Endothelial cell of umbilical vein (primary cell): ENCODE measurements at regions not wholly inside any gene's neighbourhood (a gene's known extent, or its start where the extent isn't known, plus 50 kb on each side); places are given as distances from the start of the nearest gene placed in this dataset.

Experiments used
- BruUV-seq: library from RNA; stranded (reverse); fragments of 400-500 nt; replicated peaks from 2 replicates; lab custom pipeline; 2021; lab: Mats Ljungman, UMichigan
- CTCF ChIA-PET: fragments of 300-600, 350-600 bp; sonication (Branson Sonifier 250); formaldehyde crosslinking; loops from one replicate; lab custom pipeline; 2021; ENCODE audit warnings: antibody characterized with exemption, inconsistent platforms; lab: Charles Lee
- POLR2A ChIA-PET: fragments of 300-600, 350-600 bp; sonication (Branson Sonifier 250); formaldehyde crosslinking; loops from one replicate; lab custom pipeline; 2021; ENCODE audit warnings: antibody characterized with exemption, inconsistent platforms; lab: Charles Lee
- DNase-seq: peaks from one replicate; pipeline ENCODE4 v3.0.0-alpha.2; 2011; ENCODE audit warnings: low read depth, low spot score
- FAIRE-seq: peaks from 2 replicates; lab custom pipeline; 2011; peaks lifted over from hg19 to GRCh38; lab: Jason Lieb, UNC
- H2AFZ ChIP-seq: 2 replicates; pipeline ENCODE4 v1.6.0; 2012; ENCODE audit warnings: low read depth, low read length, control low read depth, inconsistent platforms
- H3K27ac ChIP-seq: 2 replicates; pipeline ENCODE4 v1.5.1; 2011; ENCODE audit warnings: low read depth, mild to moderate bottlenecking, control low read depth, low read length, moderate library complexity; ENCODE audit not compliant: insufficient read depth
- H3K27me3 ChIP-seq, 2 experiments: 2 replicates each; pipeline versions ENCODE4 v1.6.0 to v1.6.1; 2011; ENCODE audit warnings: low read length in 2 of 2, mixed read lengths in 1 of 2; ENCODE audit not compliant: control insufficient read depth in 2 of 2, insufficient read depth in 2 of 2
- H3K36me3 ChIP-seq, 2 experiments: 2 replicates in 1 of 2; 3 replicates in 1 of 2; pipeline ENCODE4 v1.5.1; 2011; ENCODE audit warnings: low read length in 2 of 2, mild to moderate bottlenecking in 1 of 2, moderate library complexity in 1 of 2; ENCODE audit not compliant: control insufficient read depth in 2 of 2, insufficient read depth in 2 of 2; ENCODE audit errors: extremely low read depth in 1 of 2
- H3K4me1 ChIP-seq: 3 replicates; pipeline ENCODE4 v1.5.1; 2011; ENCODE audit warnings: mild to moderate bottlenecking, low read length; ENCODE audit not compliant: control insufficient read depth, insufficient read depth; ENCODE audit errors: extremely low read depth
- H3K4me2 ChIP-seq: 2 replicates; pipeline ENCODE4 v1.6.1; 2011; ENCODE audit warnings: low read length, control low read depth, mixed read lengths; ENCODE audit not compliant: insufficient read depth
- H3K4me3 ChIP-seq, 3 experiments: fragments of 200-600 bp in 1 of 3; sonication (generic), shearing (Covaris generic) in 1 of 3; replicated peaks in 1 of 3; 2 replicates each; pipeline ENCODE4 v1.5.1; 2011 to 2016; ENCODE audit warnings: control low read depth in 3 of 3, low read length in 3 of 3, mild to moderate bottlenecking in 2 of 3, inconsistent platforms in 1 of 3, low read depth in 1 of 3, moderate library complexity in 1 of 3; ENCODE audit not compliant: insufficient read depth in 1 of 3
- H3K79me2 ChIP-seq: 2 replicates; pipeline ENCODE4 v1.6.0; 2012; ENCODE audit warnings: low read length, inconsistent platforms; ENCODE audit not compliant: control insufficient read depth, insufficient read depth
- H3K9ac ChIP-seq: replicated peaks from 2 replicates; pipeline ENCODE3; 2011; ENCODE audit warnings: low read length, control low read depth; ENCODE audit not compliant: insufficient read depth; ENCODE audit errors: extremely low read depth
- H3K9me1 ChIP-seq: replicated peaks from 3 replicates; pipeline ENCODE4 v1.6.0; 2011; ENCODE audit warnings: mild to moderate bottlenecking, low read length; ENCODE audit not compliant: control insufficient read depth, insufficient read depth; ENCODE audit errors: extremely low read depth
- H3K9me3 ChIP-seq: replicated peaks from 2 replicates; pipeline ENCODE4 v1.5.1; 2012; ENCODE audit warnings: low read length, inconsistent platforms; ENCODE audit not compliant: control insufficient read depth, insufficient read depth
- H4K20me1 ChIP-seq: replicated peaks from 2 replicates; pipeline ENCODE3; 2011; ENCODE audit warnings: mild to moderate bottlenecking, low read length; ENCODE audit not compliant: control insufficient read depth, insufficient read depth; ENCODE audit errors: extremely low read depth
- CTCF ChIP-seq, 2 donors: IDR thresholded peaks; 1 replicate in 1 of 2; 2 replicates in 1 of 2; pipeline ENCODE4 v1.5.1; 2011; ENCODE audit warnings: low read length in 2 of 2, mild to moderate bottlenecking in 2 of 2, moderate library complexity in 2 of 2, control low read depth in 1 of 2, inconsistent platforms in 1 of 2, low read depth in 1 of 2; ENCODE audit not compliant: insufficient read depth in 1 of 2; ENCODE audit errors: extremely low read depth in 1 of 2
- EZH2 ChIP-seq: IDR thresholded peaks from 2 replicates; pipeline ENCODE4 v1.6.1; 2012; ENCODE audit warnings: borderline replicate concordance, low read depth, mild to moderate bottlenecking, moderate library complexity, low read length, inconsistent platforms; ENCODE audit not compliant: severe bottlenecking
- FOS ChIP-seq: IDR thresholded peaks from 2 replicates; pipeline ENCODE4 v1.6.1; 2011; ENCODE audit warnings: mild to moderate bottlenecking, low read length, moderate library complexity, borderline replicate concordance; ENCODE audit not compliant: insufficient read depth
- GATA2 ChIP-seq: IDR thresholded peaks from 2 replicates; pipeline ENCODE4 v1.7.0; 2011; ENCODE audit warnings: low read depth, mild to moderate bottlenecking, moderate library complexity, mixed read lengths, low read length; ENCODE audit not compliant: insufficient read length, insufficient read depth
- JUN ChIP-seq: IDR thresholded peaks from 2 replicates; pipeline ENCODE4 v1.6.1; 2011; ENCODE audit warnings: borderline replicate concordance, low read depth; ENCODE audit not compliant: insufficient read length, insufficient read depth
- MAX ChIP-seq: IDR thresholded peaks from 2 replicates; pipeline ENCODE4 v1.6.1; 2011; ENCODE audit not compliant: insufficient read depth, insufficient read length
- MYC ChIP-seq: IDR thresholded peaks from one replicate; pipeline ENCODE4 v1.6.1; 2011; ENCODE audit warnings: mild to moderate bottlenecking, low read depth, low read length
- POLR2A ChIP-seq: IDR thresholded peaks from 2 replicates; pipeline ENCODE4 v1.6.1; 2012; ENCODE audit warnings: low read depth, mild to moderate bottlenecking, control low read depth, low read length
- POLR2AphosphoS5 ChIP-seq: IDR thresholded peaks from 2 replicates; pipeline ENCODE4 v1.6.1; 2012; ENCODE audit warnings: low read depth, mild to moderate bottlenecking, control low read depth, low read length, moderate library complexity; ENCODE audit not compliant: insufficient read depth
- dilution Hi-C: fragments of 300-500 bp; cut with MboI; formaldehyde crosslinking; loops from one replicate; pipeline ENCODE4 v1.15.0; 2019; ENCODE audit warnings: low sequenced_read_pairs; ENCODE audit not compliant: extremely low pct_ligation_motif_present
- intact Hi-C: fragments of 100-400 bp; cut with micrococcal nuclease; formaldehyde crosslinking; loops from one replicate; pipeline ENCODE4 v1.10.0; 2022

- Histone ChIP-seq H3K4me2 (no peak overlapping the region), H3K9ac (no peak overlapping the region), H3K27ac (no peak overlapping the region), H3K9me3 (no peaks in the 10 kb centered on the region), H3K36me3 (no peaks in the 10 kb centered on the region), H2AFZ (no peak overlapping the region), H3K79me2 (no peaks in the 10 kb centered on the region), H4K20me1 (no peaks in the 10 kb centered on the region), H3K4me3 (no peak overlapping the region), H3K9me1 (no peaks in the 10 kb centered on the region), H3K4me1 (no peaks in the 10 kb centered on the region), H3K27me3 (no peaks in the 10 kb centered on the region)
- DNase-seq: no peak
- FAIRE-seq: no peak
- CTCF ChIA-PET: no interaction called here
- POLR2A ChIA-PET: no interaction called here
- no peak for TF ChIP-seq GATA2
- TF ChIP-seq CTCF (IDR thresholded peaks at IDR 0.05; ENCODE audit: extremely low read depth in 1 of 2, insufficient read depth in 1 of 2, low read depth in 1 of 2, low read length in 2 of 2): no peak
- TF ChIP-seq EZH2: no peak
- TF ChIP-seq POLR2A: no peak
- TF ChIP-seq MYC: no peak
- TF ChIP-seq JUN: no peak
- TF ChIP-seq FOS: no peak
- intact Hi-C loops: no loop called here
- no TSS peak for BruUV-seq
- dilution Hi-C loops: no loop called here
These were observed 585.4 kb downstream of the DSC3 start for GRCh38 chr18:30457156-30457555.

DNA sequence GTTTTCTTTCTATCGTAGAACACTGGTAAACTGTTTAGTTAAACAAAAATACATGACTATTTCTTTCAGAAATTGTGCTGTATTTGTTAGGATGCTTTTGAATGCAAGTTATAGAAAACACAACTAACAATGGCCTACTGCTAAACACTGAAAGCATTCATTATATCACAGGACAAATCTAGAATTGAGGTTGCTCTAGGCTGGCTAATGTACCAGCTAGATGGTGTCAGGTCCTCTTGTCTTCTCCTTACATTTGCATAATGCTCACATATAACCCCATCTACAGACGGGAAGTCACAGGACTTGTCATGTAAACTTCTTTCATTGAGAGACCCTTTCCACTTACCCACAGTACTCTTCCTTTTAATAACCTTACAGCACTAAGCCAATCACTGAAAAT is 586.8 kb downstream of the DSC3 start:
- no peaks in the 10 kb centered on the region for H3K9me1 ChIP-seq
- TF ChIP-seq MAX (no peak), EZH2 (no peak), CTCF (IDR thresholded peaks at IDR 0.05; ENCODE audit: extremely low read depth in 1 of 2, insufficient read depth in 1 of 2, low read depth in 1 of 2, low read length in 2 of 2) (no peak), JUN (no peak), POLR2A (no peak), POLR2AphosphoS5 (no peak), MYC (no peak), FOS (no peak), GATA2 (no peak)
- no peaks in the 10 kb centered on the region for H3K9me3 ChIP-seq
- no peak overlapping the region for H3K9ac ChIP-seq
- DNase-seq (no peak), FAIRE-seq (no peak)
- no peak overlapping the region for H3K4me2 ChIP-seq
- ChIA-PET CTCF (no interaction called here), POLR2A (no interaction called here)
- no peaks in the 10 kb centered on the region for H3K27me3 ChIP-seq
- no peaks in the 10 kb centered on the region for H4K20me1 ChIP-seq
- H3K36me3 ChIP-seq: no peaks in the 10 kb centered on the region
- intact Hi-C loops: no loop called here
- H3K27ac ChIP-seq: no peak overlapping the region
- BruUV-seq: no TSS peak
- H2AFZ ChIP-seq: no peak overlapping the region
- no peak overlapping the region for H3K4me3 ChIP-seq
- H3K4me1 ChIP-seq: no peaks in the 10 kb centered on the region
- dilution Hi-C loops: no loop called here
- no peaks in the 10 kb centered on the region for H3K79me2 ChIP-seq
